ENCODE measurements at regions not wholly inside any gene's neighbourhood (a gene's known extent, or its start where the extent isn't known, plus 50 kb on each side); places are given as distances from the start of the nearest gene placed in this dataset.

DNA sequence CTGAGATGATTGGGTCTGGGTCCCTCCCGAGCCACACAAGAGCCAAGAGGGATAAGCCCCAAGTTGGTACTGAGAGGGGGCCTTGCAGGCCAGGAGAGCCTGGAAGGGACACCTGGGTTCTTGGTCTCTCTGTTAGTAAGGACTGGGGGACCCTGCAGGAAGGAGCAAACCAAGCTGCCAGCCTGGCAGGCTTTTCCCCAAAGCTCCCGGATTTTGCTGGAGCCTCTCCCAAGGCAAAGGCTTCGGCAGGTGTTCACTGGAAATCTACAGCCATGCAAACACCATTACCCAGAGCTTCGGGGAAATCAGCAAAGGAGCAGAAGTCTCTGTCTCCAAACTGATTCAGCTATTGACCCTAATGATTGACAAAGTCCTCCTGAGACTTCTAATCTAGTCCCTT is 527.9 kb downstream of the BUD13 start:
- H3K27me3 ChIP-seq (ENCODE audit: control insufficient read depth, insufficient read depth, low read length), result no peaks in the 10 kb centered on the region
- TF ChIP-seq, protein P1, sequence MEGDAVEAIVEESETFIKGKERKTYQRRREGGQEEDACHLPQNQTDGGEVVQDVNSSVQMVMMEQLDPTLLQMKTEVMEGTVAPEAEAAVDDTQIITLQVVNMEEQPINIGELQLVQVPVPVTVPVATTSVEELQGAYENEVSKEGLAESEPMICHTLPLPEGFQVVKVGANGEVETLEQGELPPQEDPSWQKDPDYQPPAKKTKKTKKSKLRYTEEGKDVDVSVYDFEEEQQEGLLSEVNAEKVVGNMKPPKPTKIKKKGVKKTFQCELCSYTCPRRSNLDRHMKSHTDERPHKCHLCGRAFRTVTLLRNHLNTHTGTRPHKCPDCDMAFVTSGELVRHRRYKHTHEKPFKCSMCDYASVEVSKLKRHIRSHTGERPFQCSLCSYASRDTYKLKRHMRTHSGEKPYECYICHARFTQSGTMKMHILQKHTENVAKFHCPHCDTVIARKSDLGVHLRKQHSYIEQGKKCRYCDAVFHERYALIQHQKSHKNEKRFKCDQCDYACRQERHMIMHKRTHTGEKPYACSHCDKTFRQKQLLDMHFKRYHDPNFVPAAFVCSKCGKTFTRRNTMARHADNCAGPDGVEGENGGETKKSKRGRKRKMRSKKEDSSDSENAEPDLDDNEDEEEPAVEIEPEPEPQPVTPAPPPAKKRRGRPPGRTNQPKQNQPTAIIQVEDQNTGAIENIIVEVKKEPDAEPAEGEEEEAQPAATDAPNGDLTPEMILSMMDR (conservative IDR thresholded peaks at IDR 0.05 in 1 of 2, IDR thresholded peaks at IDR 0.05 in 1 of 2; ENCODE audit: low read depth in 1 of 2, low read length in 2 of 2), result no peak
- no peak for TF ChIP-seq EZH2 (IDR thresholded peaks at IDR 0.05; ENCODE audit: low read length, missing control alignments)
- H3K27ac ChIP-seq (ENCODE audit: insufficient read depth, low read length), result no peak overlapping the region
- H2AFZ ChIP-seq (ENCODE audit: low read length), result no peak overlapping the region
- H3K4me2 ChIP-seq (ENCODE audit: extremely low read depth, insufficient read depth, low read length), result no peak overlapping the region
- H3K79me2 ChIP-seq (ENCODE audit: control insufficient read depth, insufficient read depth, low read length), result no peaks in the 10 kb centered on the region
- no peak overlapping the region for H3K4me3 ChIP-seq (replicated peaks in 1 of 4; ENCODE audit: control extremely low read depth in 1 of 4, insufficient read depth in 1 of 4, low read depth in 3 of 4, low read length in 4 of 4)
- H3K4me1 ChIP-seq (ENCODE audit: control insufficient read depth, extremely low read depth, insufficient read depth, low read length), result no peaks in the 10 kb centered on the region
- no peak overlapping the region for H3K9ac ChIP-seq (ENCODE audit: insufficient read depth, low read length)
- H4K20me1 ChIP-seq (ENCODE audit: control insufficient read depth, extremely low read depth, insufficient read depth, low read length), result no peaks in the 10 kb centered on the region
- H3K36me3 ChIP-seq (ENCODE audit: control insufficient read depth, insufficient read depth, low read length), result no peaks in the 10 kb centered on the region
- DNase-seq (ENCODE audit: low read depth in 2 of 2), result no peak
- no peaks in the 10 kb centered on the region for H3K9me3 ChIP-seq (ENCODE audit: control insufficient read depth, insufficient read depth, low read depth, low read length)

- Histone ChIP-seq H2AFZ (ENCODE audit: low read length) (no peak overlapping the region), H3K4me1 (ENCODE audit: control insufficient read depth, extremely low read depth, insufficient read depth, low read length) (no peaks in the 10 kb centered on the region), H4K20me1 (ENCODE audit: control insufficient read depth, extremely low read depth, insufficient read depth, low read length) (no peaks in the 10 kb centered on the region), H3K36me3 (ENCODE audit: control insufficient read depth, insufficient read depth, low read length) (no peaks in the 10 kb centered on the region), H3K4me2 (ENCODE audit: extremely low read depth, insufficient read depth, low read length) (no peak overlapping the region), H3K9me3 (ENCODE audit: control insufficient read depth, insufficient read depth, low read depth, low read length) (no peaks in the 10 kb centered on the region), H3K4me3 (replicated peaks in 1 of 4; ENCODE audit: control extremely low read depth in 1 of 4, insufficient read depth in 1 of 4, low read depth in 3 of 4, low read length in 4 of 4) (no peak overlapping the region), H3K27me3 (ENCODE audit: control insufficient read depth, insufficient read depth, low read length) (no peaks in the 10 kb centered on the region), H3K27ac (ENCODE audit: insufficient read depth, low read length) (no peak overlapping the region), H3K79me2 (ENCODE audit: control insufficient read depth, insufficient read depth, low read length) (no peaks in the 10 kb centered on the region), H3K9ac (ENCODE audit: insufficient read depth, low read length) (no peak overlapping the region)
- DNase-seq (ENCODE audit: low read depth in 2 of 2), result no peak
- TF ChIP-seq, protein P1 (conservative IDR thresholded peaks at IDR 0.05 in 1 of 2, IDR thresholded peaks at IDR 0.05 in 1 of 2; ENCODE audit: low read depth in 1 of 2, low read length in 2 of 2), result no peak
- TF ChIP-seq EZH2 (IDR thresholded peaks at IDR 0.05; ENCODE audit: low read length, missing control alignments), result no peak
Observed at GRCh38 chr11:116244439-116244838, 528.3 kb downstream of the BUD13 start.

- Histone ChIP-seq H3K27me3 (ENCODE audit: control insufficient read depth, insufficient read depth, low read length) (no peaks in the 10 kb centered on the region), H2AFZ (ENCODE audit: low read length) (no peak overlapping the region), H3K9ac (ENCODE audit: insufficient read depth, low read length) (no peak overlapping the region), H4K20me1 (ENCODE audit: control insufficient read depth, extremely low read depth, insufficient read depth, low read length) (no peaks in the 10 kb centered on the region), H3K4me2 (ENCODE audit: extremely low read depth, insufficient read depth, low read length) (no peak overlapping the region), H3K36me3 (ENCODE audit: control insufficient read depth, insufficient read depth, low read length) (no peaks in the 10 kb centered on the region), H3K79me2 (ENCODE audit: control insufficient read depth, insufficient read depth, low read length) (no peaks in the 10 kb centered on the region), H3K4me1 (ENCODE audit: control insufficient read depth, extremely low read depth, insufficient read depth, low read length) (no peaks in the 10 kb centered on the region), H3K4me3 (replicated peaks in 1 of 4; ENCODE audit: control extremely low read depth in 1 of 4, insufficient read depth in 1 of 4, low read depth in 3 of 4, low read length in 4 of 4) (no peak overlapping the region), H3K27ac (ENCODE audit: insufficient read depth, low read length) (no peak overlapping the region), H3K9me3 (ENCODE audit: control insufficient read depth, insufficient read depth, low read depth, low read length) (no peaks in the 10 kb centered on the region)
- TF ChIP-seq, protein P1 (conservative IDR thresholded peaks at IDR 0.05 in 1 of 2, IDR thresholded peaks at IDR 0.05 in 1 of 2; ENCODE audit: low read depth in 1 of 2, low read length in 2 of 2), result no peak
- no peak for TF ChIP-seq EZH2 (IDR thresholded peaks at IDR 0.05; ENCODE audit: low read length, missing control alignments)
- DNase-seq (ENCODE audit: low read depth in 2 of 2), result no peak
Observed at GRCh38 chr11:116243991-116244390, 528.8 kb downstream of the BUD13 start.
